ENCODE measurements at regions not wholly inside any gene's neighbourhood (a gene's known extent, or its start where the extent isn't known, plus 50 kb on each side); places are given as distances from the start of the nearest gene placed in this dataset.
A peak's percentile ranks its signal among the peaks of the same experiment; 100 is the strongest.
"Not testable (repeated sequence)": the region's sequence is repeated elsewhere in the genome, so short reads cannot be mapped to it uniquely, and the experiment has no call there.

DNA sequence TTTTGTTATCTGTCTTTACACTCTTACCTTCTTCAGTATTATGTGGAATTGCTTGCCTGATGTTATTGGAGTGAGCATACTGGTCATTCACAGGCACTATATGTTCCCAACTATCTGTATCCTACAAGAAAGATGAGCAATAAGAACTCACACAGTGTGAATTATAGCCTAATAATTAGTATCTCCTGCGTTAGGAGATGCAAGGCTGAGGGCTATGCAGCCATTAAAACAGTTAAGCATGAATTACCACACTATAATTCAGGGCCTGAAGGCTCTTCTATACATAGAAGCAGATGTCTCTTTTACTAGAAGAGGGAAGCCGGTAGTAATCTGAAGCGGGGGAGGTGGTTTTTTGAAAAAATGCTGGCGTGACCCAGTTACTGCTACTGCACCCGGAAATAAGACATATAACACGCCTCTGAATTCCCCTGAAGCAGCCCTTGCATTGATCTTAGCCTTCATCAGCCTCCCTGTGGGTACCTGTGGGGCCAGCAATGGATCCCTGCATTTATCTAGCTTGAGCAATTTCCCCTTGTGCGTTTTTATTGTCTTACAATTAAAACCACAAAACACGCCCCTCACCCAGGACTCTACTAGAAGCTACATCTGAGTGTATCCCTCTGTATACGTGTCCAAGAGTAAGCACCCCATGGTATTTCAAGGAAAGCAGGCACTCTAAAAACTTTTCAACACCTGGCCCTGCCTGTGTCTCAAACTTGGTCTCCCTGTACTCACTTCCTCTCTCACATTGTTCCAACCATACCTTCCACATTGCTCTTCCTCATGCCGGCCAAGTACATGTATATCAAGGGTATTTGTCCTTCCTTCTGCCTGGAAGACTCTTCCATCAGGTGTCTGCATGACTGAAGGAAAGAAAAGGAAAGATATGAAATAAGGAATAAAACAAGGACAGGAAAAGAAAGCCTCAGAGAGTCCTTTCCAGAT is 210.9 kb upstream of the ARID2 start:
- Histone ChIP-seq H3K4me3 (ENCODE audit: low read depth in 2 of 2, low read length in 1 of 2) (no peak overlapping the region), H3F3A (replicated peaks; ENCODE audit: insufficient read depth) (no peaks in the 10 kb centered on the region), H4K20me1 (ENCODE audit: insufficient read depth) (no peaks in the 10 kb centered on the region), H3K4me2 (no peak overlapping the region), H3K9me3 (no peaks in the 10 kb centered on the region), H3K9me2 (no peaks in the 10 kb centered on the region), H3K4me1 (ENCODE audit: control insufficient read depth in 1 of 2, insufficient read depth in 2 of 2, low read depth in 1 of 2, low read length in 1 of 2) (peaks cover 0 to 3% of the 10 kb centered on the region in 2 experiments; a peak in 2 of 4 replicates), H3K79me2 (ENCODE audit: insufficient read depth) (no peaks in the 10 kb centered on the region), H3K36me3 (replicated peaks in 1 of 2; ENCODE audit: control insufficient read depth in 1 of 2, insufficient read depth in 2 of 2, low read length in 1 of 2) (no peaks in the 10 kb centered on the region), H3K9ac (no peak overlapping the region), H2AFZ (ENCODE audit: low read depth) (no peak overlapping the region), H3K27ac (ENCODE audit: low read depth in 2 of 2, low read length in 1 of 2) (peak overlapping the region in 1 of 2 experiments; percentile 79; a peak in 1 of 4 replicates), H3K27me3 (ENCODE audit: insufficient read depth) (no peaks in the 10 kb centered on the region)
- ChIA-PET POLR2A (no interaction called here), CTCF (interaction anchor here (1.0 to 1.6 kb wide), 3 partner anchors 9 to 54 kb away, joined by 3 to 4 read pairs (median 4); no protein-coding TSS in a partner anchor)
- peak; percentile 56 for DNase-seq
- TF ChIP-seq EP300 (IDR thresholded peaks at IDR 0.05; ENCODE audit: borderline replicate concordance in 1 of 2, low read depth in 1 of 2, low read length in 1 of 2) = peak in 1 of 2 experiments; percentile 46; a peak in 1 of 4 replicates
- TF ChIP-seq PBX3 (IDR thresholded peaks at IDR 0.05) = no peak
- WGBS (ENCODE audit: low lambda C conversion rate) = 51% methylated on average over 10 of the region's 10 CpGs

- H3K4me3 ChIP-seq (ENCODE audit: low read depth in 2 of 2, low read length in 1 of 2) = no peak overlapping the region
- no peak overlapping the region for H3K4me2 ChIP-seq
- peaks cover 0 to 3% of the 10 kb centered on the region in 2 experiments; a peak in 2 of 4 replicates for H3K4me1 ChIP-seq (ENCODE audit: control insufficient read depth in 1 of 2, insufficient read depth in 2 of 2, low read depth in 1 of 2, low read length in 1 of 2)
- CTCF ChIA-PET = interaction anchor here (0.9 kb wide), 2 partner anchors 11 to 22 kb away, joined by 3 read pairs; no protein-coding TSS in a partner anchor
- no peak overlapping the region for H2AFZ ChIP-seq (ENCODE audit: low read depth)
- POLR2A ChIA-PET = no interaction called here
- no peaks in the 10 kb centered on the region for H4K20me1 ChIP-seq (ENCODE audit: insufficient read depth)
- no peak overlapping the region for H3K27ac ChIP-seq (ENCODE audit: low read depth in 2 of 2, low read length in 1 of 2)
- TF ChIP-seq EP300 (IDR thresholded peaks at IDR 0.05; ENCODE audit: borderline replicate concordance in 1 of 2, low read depth in 1 of 2, low read length in 1 of 2) (no peak), RCOR1 (IDR thresholded peaks at IDR 0.05; ENCODE audit: low read length) (no peak), YY1 (IDR thresholded peaks at IDR 0.05; ENCODE audit: low read depth) (no peak), TCF12 (IDR thresholded peaks at IDR 0.05) (no peak), ELF1 (IDR thresholded peaks at IDR 0.05) (no peak)
- TF ChIP-seq, protein P1, sequence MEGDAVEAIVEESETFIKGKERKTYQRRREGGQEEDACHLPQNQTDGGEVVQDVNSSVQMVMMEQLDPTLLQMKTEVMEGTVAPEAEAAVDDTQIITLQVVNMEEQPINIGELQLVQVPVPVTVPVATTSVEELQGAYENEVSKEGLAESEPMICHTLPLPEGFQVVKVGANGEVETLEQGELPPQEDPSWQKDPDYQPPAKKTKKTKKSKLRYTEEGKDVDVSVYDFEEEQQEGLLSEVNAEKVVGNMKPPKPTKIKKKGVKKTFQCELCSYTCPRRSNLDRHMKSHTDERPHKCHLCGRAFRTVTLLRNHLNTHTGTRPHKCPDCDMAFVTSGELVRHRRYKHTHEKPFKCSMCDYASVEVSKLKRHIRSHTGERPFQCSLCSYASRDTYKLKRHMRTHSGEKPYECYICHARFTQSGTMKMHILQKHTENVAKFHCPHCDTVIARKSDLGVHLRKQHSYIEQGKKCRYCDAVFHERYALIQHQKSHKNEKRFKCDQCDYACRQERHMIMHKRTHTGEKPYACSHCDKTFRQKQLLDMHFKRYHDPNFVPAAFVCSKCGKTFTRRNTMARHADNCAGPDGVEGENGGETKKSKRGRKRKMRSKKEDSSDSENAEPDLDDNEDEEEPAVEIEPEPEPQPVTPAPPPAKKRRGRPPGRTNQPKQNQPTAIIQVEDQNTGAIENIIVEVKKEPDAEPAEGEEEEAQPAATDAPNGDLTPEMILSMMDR (IDR thresholded peaks at IDR 0.05) = no peak
- TF ChIP-seq, protein P2, sequence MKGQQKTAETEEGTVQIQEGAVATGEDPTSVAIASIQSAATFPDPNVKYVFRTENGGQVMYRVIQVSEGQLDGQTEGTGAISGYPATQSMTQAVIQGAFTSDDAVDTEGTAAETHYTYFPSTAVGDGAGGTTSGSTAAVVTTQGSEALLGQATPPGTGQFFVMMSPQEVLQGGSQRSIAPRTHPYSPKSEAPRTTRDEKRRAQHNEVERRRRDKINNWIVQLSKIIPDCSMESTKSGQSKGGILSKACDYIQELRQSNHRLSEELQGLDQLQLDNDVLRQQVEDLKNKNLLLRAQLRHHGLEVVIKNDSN (IDR thresholded peaks at IDR 0.05; ENCODE audit: borderline replicate concordance, low read depth) = no peak
- no peaks in the 10 kb centered on the region for H3K79me2 ChIP-seq (ENCODE audit: insufficient read depth)
- no peaks in the 10 kb centered on the region for H3K9me2 ChIP-seq
- H3K9ac ChIP-seq = no peak overlapping the region
- H3K36me3 ChIP-seq (replicated peaks in 1 of 2; ENCODE audit: control insufficient read depth in 1 of 2, insufficient read depth in 2 of 2, low read length in 1 of 2) = no peaks in the 10 kb centered on the region
- no peak for DNase-seq
- H3K9me3 ChIP-seq = no peaks in the 10 kb centered on the region
- WGBS (ENCODE audit: low lambda C conversion rate) = 75% methylated on average over 3 of the region's 3 CpGs
- H3K27me3 ChIP-seq (ENCODE audit: insufficient read depth) = no peaks in the 10 kb centered on the region
- H3F3A ChIP-seq (replicated peaks; ENCODE audit: insufficient read depth) = no peaks in the 10 kb centered on the region
These were observed 207.3 kb upstream of the ARID2 start for GRCh38 chr12:45522227-45522626.

GRCh38 chr12:45526823-45527222 is 202.7 kb upstream of the ARID2 start:
- H3K27ac ChIP-seq (ENCODE audit: low read depth in 2 of 2, low read length in 1 of 2); H3K27me3 ChIP-seq (ENCODE audit: insufficient read depth); POLR2A ChIA-PET; DNase-seq; H3F3A ChIP-seq (replicated peaks; ENCODE audit: insufficient read depth); H3K9me2 ChIP-seq; H2AFZ ChIP-seq (ENCODE audit: low read depth); H3K4me3 ChIP-seq (ENCODE audit: low read depth in 2 of 2, low read length in 1 of 2); H3K4me2 ChIP-seq; H4K20me1 ChIP-seq (ENCODE audit: insufficient read depth); H3K36me3 ChIP-seq (replicated peaks in 1 of 2; ENCODE audit: control insufficient read depth in 1 of 2, insufficient read depth in 2 of 2, low read length in 1 of 2); H3K9ac ChIP-seq; H3K79me2 ChIP-seq (ENCODE audit: insufficient read depth); H3K9me3 ChIP-seq; H3K4me1 ChIP-seq (ENCODE audit: control insufficient read depth in 1 of 2, insufficient read depth in 2 of 2, low read depth in 1 of 2, low read length in 1 of 2): not testable (repeated sequence)
- CTCF ChIA-PET = interaction anchor here (1.0 kb wide), 1 partner anchor 17 kb away, joined by 4 read pairs; no protein-coding TSS in a partner anchor
- 37% methylated on average over 1 of the region's 1 CpG for WGBS (ENCODE audit: low lambda C conversion rate)

All from SK-N-SH (cell line).